Kasumi-1 (cell line): ENCODE measurements at regions not wholly inside any gene's neighbourhood (a gene's known extent, or its start where the extent isn't known, plus 50 kb on each side); places are given as distances from the start of the nearest gene placed in this dataset.
A peak's percentile ranks its signal among the peaks of the same experiment; 100 is the strongest.
"Not testable (repeated sequence)": the region's sequence is repeated elsewhere in the genome, so short reads cannot be mapped to it uniquely, and the experiment has no call there.

Experiments used
- DNase-seq, 2 experiments: peaks; one replicate each; lab custom pipeline; 2025; lab: John Stamatoyannopoulos, UW

GRCh38 chr15:23850666-23851065, 163.6 kb upstream of the NDN start:
- no peak for DNase-seq

- no peak for DNase-seq
Measured at GRCh38 chr15:23851921-23852320, 164.8 kb upstream of the NDN start.

DNA sequence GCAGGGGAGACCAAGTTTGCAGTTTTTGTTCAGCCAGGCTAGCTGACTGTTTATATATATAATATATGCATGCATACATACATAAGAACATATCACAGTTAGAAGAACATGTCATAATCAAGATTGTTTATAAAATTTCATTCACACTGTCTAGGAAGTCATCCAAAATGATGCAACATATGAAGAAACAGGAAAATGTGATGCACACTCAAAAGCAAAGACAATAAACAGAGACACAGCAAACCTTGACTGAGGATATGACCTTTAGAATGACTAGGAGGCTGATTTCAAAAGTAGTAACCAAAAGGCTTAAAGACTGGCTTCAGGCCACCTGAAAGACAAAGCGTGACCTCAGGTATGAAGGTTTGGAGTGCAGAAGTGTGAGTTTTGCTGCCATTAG, 166.2 kb upstream of the NDN start:
- no peak for DNase-seq

GRCh38 chr15:23854203-23854911, 167.3 kb upstream of the NDN start:
- DNase-seq, result no peak

GRCh38 chr15:23854912-23855659, 168.0 kb upstream of the NDN start:
- DNase-seq, result no peak

GRCh38 chr15:23855947-23856346, 168.8 kb upstream of the NDN start:
- no peak for DNase-seq

DNA sequence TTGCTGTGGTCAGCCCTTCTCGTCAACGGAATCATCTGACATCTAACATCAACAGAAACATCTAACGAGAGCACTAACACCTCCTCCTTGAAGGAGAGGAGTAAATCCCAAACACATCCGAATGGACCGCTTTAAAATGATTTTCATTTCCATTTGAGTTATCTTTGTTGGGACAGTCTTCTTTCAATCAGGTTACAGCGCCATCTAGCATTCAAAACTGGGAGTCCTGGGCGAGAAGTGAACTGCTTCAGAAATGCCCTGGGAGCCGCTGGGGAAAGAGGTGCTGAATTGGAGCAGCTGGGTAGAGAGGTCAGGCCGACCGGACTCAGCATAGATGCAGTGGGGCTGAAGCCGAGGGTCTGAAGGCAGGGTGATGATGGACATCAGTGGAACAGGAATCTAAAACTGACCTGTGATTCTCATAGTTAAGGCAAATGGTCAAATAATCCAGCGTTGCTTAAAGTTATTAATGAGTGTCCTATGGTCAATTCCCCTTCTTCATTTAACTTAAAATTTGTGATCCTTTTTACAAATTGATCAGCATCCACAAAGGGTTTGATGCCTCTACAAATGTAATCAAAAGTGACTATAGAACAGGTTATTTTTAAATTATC, 170.0 kb upstream of the NDN start:
- peak; percentile 4 to 12 for DNase-seq

DNA sequence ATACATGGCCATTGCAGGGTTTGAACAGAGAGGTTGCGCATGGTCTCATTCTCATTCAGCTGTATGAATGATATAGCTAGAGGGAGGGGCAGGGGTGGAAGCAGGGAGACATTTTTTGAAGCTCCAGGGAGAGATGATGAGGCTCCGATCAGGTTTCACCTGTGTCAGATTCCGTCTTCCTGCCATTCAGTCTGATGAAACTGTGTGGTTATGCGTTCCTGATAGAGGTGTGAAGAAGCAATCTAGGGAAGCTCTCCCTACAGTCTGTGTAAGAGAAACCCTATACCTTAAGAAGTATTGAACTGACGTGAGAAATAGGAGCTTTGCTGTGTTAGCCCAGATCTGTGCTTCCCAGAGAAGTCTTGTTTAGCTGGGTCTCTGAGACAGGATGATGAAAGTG, 171.9 kb upstream of the NDN start:
- no peak for DNase-seq

GRCh38 chr15:23860290-23861245, 173.5 kb upstream of the NDN start:
- no peak for DNase-seq

- no peak for DNase-seq
Measured at GRCh38 chr15:23866832-23867231, 179.7 kb upstream of the NDN start.

DNA sequence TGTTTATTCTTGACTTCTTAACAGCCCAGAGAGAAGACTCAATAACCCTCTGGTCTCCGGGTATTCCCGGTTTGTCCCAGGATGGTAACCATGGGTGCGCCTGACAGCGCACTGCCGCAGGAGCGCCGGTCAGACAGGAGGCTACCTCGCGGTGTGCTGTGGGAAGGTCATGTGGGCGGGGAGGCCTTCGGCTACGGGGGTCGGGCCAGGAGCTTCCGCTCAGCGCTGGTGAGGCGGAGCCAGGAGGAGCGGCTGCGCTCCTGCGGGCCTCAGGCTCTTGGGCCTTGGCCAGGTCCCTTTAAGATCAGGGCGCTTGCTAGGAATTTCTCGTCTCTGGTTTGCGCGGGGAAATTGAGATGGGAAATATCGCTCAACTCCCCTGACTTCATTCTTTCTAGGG, 182.3 kb upstream of the NDN start:
- DNase-seq, result no peak

- DNase-seq, result not testable (repeated sequence)
Measured at GRCh38 chr15:23873613-23874012, 186.5 kb upstream of the NDN start.

- no peak for DNase-seq
Measured at GRCh38 chr15:23877502-23878412, 190.7 kb upstream of the NDN start.

GRCh38 chr15:23881291-23881690, 194.2 kb upstream of the NDN start:
- no peak for DNase-seq

DNA sequence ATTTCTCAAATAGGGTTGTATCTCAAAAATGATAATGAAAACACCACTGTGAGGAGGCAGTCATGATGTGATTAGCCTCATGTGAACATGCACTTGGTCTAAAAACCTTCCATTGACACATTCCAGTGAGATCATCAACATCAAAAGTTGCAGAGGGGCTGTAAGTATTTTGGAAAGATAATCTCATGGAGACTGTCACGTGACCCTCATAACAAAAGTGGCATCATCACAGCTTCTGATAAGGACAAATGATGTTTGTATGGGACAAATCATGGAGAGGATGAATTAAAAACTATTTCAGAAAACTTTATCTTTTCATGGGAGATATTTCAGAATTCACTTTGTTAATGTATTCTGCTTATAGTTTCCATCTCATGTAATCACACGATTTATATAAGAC, 203.1 kb upstream of the NDN start:
- DNase-seq, result no peak

GRCh38 chr15:23897091-23897490, 210.0 kb upstream of the NDN start:
- no peak for DNase-seq

DNA sequence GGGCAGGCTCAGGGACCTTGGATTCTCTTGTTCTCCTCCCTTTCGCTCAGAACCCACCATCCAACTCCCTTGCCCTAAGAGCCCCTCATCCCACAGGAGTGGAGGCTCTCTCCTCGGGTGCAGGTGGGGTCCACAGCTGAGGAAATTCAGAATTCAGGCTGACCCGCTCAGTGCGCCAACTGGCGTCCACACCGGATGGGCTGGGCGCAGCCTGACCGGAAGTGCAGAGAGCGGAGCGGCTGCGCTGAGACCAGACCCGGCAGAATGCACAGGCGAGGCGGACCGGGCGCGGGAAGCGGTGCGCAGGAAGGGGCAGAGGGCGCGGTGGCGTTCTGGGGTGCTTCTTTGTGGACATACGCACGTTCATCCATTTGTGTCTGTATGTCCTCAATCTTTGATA, 210.4 kb upstream of the NDN start:
- DNase-seq, result no peak

- DNase-seq, result no peak
Measured at GRCh38 chr15:23910030-23910429, 222.9 kb upstream of the NDN start.

DNA sequence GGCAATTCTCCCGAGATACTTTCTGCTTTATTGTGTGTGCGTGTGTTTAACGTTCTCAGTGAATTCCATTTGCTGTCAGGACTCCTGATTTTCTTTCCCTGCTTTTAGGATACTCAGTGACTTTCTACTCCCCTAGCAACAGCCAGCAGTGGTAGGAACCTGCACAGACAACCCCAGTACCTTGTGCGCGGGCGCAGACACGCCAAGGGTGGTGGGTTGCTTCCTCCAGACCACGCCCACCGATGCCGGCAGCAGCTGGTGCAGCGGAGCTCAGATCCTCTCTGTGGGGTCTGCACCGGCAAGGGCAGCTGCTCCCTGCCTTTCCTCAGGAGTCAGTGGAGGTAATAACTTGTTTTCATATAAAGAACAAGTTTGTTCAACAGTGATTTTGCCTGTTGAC, 225.1 kb upstream of the NDN start:
- DNase-seq, result no peak

GRCh38 chr15:23913081-23913480, 226.0 kb upstream of the NDN start:
- no peak for DNase-seq

DNA sequence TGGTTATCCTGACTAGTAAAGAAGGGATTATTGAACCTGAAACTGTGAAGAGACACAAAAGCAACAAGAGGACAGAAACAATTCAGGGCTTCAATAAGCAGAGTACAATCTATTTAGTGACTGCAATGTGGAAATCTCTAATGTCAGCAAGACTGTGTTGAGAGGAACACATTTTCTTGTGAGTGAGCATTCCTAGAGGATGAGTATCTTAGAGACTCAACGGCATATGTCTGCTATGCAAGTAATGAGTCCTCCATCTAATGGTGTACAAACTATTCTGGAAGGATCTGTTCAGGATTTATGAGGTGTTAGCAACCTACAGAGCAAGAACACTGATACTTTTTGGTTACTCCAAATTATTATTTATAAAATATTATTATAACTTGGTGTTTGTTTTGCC, 226.5 kb upstream of the NDN start:
- no peak for DNase-seq
